ENCODE measurements at regions not wholly inside any gene's neighbourhood (a gene's known extent, or its start where the extent isn't known, plus 50 kb on each side); places are given as distances from the start of the nearest gene placed in this dataset.

DNA sequence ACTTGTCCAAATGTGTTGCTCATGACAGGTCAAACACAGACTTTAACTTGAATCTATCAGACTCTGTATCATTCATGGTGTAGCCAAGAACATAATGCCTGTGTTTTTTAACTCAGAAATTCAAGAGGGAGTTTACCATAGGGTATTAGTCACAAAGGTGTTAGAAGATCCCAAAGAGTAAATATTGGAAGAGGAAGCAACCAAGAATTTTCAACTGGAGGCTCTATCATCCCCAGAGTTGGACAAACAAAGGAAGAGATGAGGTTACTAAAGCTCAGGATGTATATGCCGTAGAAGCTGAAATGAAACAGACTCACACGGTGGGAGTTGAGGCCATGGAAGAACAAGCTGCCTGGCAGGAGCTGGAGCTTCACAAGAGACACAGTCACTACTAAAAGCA lies 116.2 kb upstream of the COL8A1 start:
- Histone ChIP-seq H3K4me1 (ENCODE audit: control insufficient read depth, insufficient read depth, low read length) (no peaks in the 10 kb centered on the region), H3K9me3 (ENCODE audit: control insufficient read depth, insufficient read depth, low read length) (no peaks in the 10 kb centered on the region), H3K27me3 (ENCODE audit: control insufficient read depth, insufficient read depth, low read length) (no peaks in the 10 kb centered on the region), H3K36me3 (ENCODE audit: control insufficient read depth, insufficient read depth, low read length) (no peaks in the 10 kb centered on the region), H3K4me3 (ENCODE audit: low read length) (no peak overlapping the region), H3K27ac (ENCODE audit: low read length) (no peak overlapping the region)
- DNase-seq (ENCODE audit: low read depth, low spot score), result no peak
- WGBS (ENCODE audit: insufficient coverage, insufficient read length), result no CpG with 5 or more reads among the region's 2 CpGs

DNA sequence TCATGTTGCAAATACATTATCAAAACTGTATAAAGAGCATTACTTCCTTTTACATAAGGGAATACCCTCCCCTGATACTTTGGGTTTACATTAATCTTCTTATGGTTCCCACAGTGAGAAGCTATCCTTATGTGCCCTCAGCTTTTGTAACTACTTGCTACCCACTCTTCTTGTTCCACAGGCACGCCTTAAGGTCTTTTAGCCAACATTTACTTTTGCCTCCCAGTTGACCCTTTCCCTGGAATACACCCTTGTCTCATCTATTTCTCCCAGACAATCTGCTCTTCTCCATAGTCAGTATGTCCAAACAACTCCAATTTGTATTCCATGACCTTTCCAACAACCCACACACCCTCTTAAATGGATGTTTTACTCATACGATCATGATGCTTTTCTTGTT lies 116.8 kb upstream of the COL8A1 start:
- Histone ChIP-seq H3K36me3 (ENCODE audit: control insufficient read depth, insufficient read depth, low read length) (no peaks in the 10 kb centered on the region), H3K27me3 (ENCODE audit: control insufficient read depth, insufficient read depth, low read length) (no peaks in the 10 kb centered on the region), H3K4me3 (ENCODE audit: low read length) (no peak overlapping the region), H3K27ac (ENCODE audit: low read length) (no peak overlapping the region), H3K4me1 (ENCODE audit: control insufficient read depth, insufficient read depth, low read length) (no peaks in the 10 kb centered on the region), H3K9me3 (ENCODE audit: control insufficient read depth, insufficient read depth, low read length) (no peaks in the 10 kb centered on the region)
- no peak for DNase-seq (ENCODE audit: low read depth, low spot score)
- no CpG with 5 or more reads among the region's 2 CpGs for WGBS (ENCODE audit: insufficient coverage, insufficient read length)

DNA sequence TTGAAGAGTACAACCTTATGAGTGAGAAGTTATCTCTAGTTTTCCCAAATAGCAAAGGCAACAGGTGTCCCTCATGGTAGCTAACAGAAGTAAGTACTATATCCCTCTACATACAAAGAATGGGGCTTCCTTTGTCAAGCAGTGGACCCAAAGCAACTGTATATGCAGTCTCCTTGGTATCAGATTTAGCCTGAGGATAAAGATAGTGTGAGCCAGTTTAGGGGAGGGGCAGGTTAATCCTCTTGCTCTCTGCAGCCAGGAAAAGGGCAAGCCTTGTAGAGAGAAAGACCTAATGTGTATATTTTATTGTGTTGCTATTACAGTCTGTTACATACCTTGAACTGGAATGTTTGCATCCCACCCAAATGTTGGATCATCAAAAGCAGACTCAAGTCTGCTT lies 117.9 kb upstream of the COL8A1 start:
- Histone ChIP-seq H3K9me3 (ENCODE audit: control insufficient read depth, insufficient read depth, low read length) (no peaks in the 10 kb centered on the region), H3K4me3 (ENCODE audit: low read length) (no peak overlapping the region), H3K4me1 (ENCODE audit: control insufficient read depth, insufficient read depth, low read length) (no peaks in the 10 kb centered on the region), H3K36me3 (ENCODE audit: control insufficient read depth, insufficient read depth, low read length) (no peaks in the 10 kb centered on the region), H3K27ac (ENCODE audit: low read length) (no peak overlapping the region), H3K27me3 (ENCODE audit: control insufficient read depth, insufficient read depth, low read length) (no peaks in the 10 kb centered on the region; the same call in 1 of the 2 replicates)
- no peak for DNase-seq (ENCODE audit: low read depth, low spot score)

DNA sequence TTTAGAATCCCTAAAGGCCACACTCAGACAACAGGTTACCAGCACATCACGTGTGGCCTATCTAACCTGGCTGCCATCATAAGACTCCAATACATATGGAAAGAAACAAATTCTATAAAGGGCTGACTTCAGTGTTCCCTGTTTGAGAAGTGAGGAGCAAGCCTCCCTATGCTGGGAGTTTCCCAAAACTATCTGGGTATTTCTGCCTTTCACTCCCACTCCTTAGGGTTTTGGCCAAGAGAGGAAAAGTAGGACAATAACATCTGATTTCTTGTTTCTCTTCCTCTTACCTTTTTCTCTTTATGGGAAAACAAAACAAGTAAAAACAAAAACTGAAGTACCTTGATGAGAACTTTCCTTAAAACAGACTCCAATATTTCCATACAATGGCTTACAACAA lies 121.5 kb upstream of the COL8A1 start:
- no peaks in the 10 kb centered on the region for H3K36me3 ChIP-seq (ENCODE audit: control insufficient read depth, insufficient read depth, low read length)
- no CpG with 5 or more reads among the region's 1 CpG for WGBS (ENCODE audit: insufficient coverage, insufficient read length)
- no peak overlapping the region for H3K27ac ChIP-seq (ENCODE audit: low read length)
- H3K4me3 ChIP-seq (ENCODE audit: low read length), result no peak overlapping the region
- no peak for DNase-seq (ENCODE audit: low read depth, low spot score)
- no peaks in the 10 kb centered on the region for H3K4me1 ChIP-seq (ENCODE audit: control insufficient read depth, insufficient read depth, low read length)
- H3K9me3 ChIP-seq (ENCODE audit: control insufficient read depth, insufficient read depth, low read length), result no peaks in the 10 kb centered on the region
- no peaks in the 10 kb centered on the region; the same call in 1 of the 2 replicates for H3K27me3 ChIP-seq (ENCODE audit: control insufficient read depth, insufficient read depth, low read length)

DNA sequence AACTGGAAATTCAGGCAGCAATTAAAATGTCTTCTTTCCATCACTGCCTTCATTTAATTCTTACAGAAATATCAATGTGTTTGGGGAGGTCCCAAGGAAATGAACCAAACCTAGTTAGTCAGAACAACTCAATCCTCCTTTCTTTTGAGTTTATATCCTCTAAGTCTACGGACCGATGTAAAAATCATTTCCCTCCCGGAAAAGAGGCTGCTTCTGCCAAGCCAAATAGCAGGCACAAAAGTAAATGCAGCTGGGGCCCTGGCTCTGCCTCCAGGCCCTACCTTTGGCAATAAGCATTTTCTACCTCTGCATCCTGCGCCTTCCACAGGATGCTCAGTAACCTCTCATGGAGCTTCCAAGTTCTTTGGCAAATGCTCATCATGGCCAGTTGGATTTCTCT lies 122.5 kb upstream of the COL8A1 start:
- no peak for DNase-seq (ENCODE audit: low read depth, low spot score)
- no CpG with 5 or more reads among the region's 4 CpGs for WGBS (ENCODE audit: insufficient coverage, insufficient read length)
- Histone ChIP-seq H3K9me3 (ENCODE audit: control insufficient read depth, insufficient read depth, low read length) (no peaks in the 10 kb centered on the region), H3K4me1 (ENCODE audit: control insufficient read depth, insufficient read depth, low read length) (no peaks in the 10 kb centered on the region), H3K4me3 (ENCODE audit: low read length) (no peak overlapping the region), H3K36me3 (ENCODE audit: control insufficient read depth, insufficient read depth, low read length) (no peaks in the 10 kb centered on the region), H3K27me3 (ENCODE audit: control insufficient read depth, insufficient read depth, low read length) (no peaks in the 10 kb centered on the region; the same call in 1 of the 2 replicates), H3K27ac (ENCODE audit: low read length) (no peak overlapping the region)

DNA sequence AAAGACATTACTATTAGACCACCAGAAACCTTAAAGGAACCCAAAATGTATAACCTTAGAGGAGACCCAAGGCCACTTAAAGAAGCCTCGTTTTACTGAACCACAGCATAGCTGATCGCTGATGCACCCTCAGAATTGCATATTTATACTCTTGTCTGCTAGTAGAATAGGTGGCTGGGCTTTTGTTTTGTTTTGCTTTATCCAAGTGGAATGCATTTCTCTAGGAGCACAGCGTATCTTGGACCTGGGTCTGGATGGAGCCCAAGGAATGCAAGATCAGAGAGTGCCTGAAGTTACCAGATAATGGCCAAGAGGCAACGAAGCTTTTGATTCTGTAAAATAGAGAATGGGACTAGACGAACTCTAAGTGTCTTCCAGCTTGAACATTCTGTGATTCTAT lies 129.2 kb upstream of the COL8A1 start:
- H3K27me3 ChIP-seq (ENCODE audit: control insufficient read depth, insufficient read depth, low read length), result no peaks in the 10 kb centered on the region
- H3K27ac ChIP-seq (ENCODE audit: low read length), result no peak overlapping the region
- H3K4me3 ChIP-seq (ENCODE audit: low read length), result no peak overlapping the region
- no peaks in the 10 kb centered on the region for H3K36me3 ChIP-seq (ENCODE audit: control insufficient read depth, insufficient read depth, low read length)
- WGBS (ENCODE audit: insufficient coverage, insufficient read length), result no CpG with 5 or more reads among the region's 5 CpGs
- DNase-seq (ENCODE audit: low read depth, low spot score), result no peak
- no peaks in the 10 kb centered on the region for H3K9me3 ChIP-seq (ENCODE audit: control insufficient read depth, insufficient read depth, low read length)
- no peaks in the 10 kb centered on the region for H3K4me1 ChIP-seq (ENCODE audit: control insufficient read depth, insufficient read depth, low read length)

DNA sequence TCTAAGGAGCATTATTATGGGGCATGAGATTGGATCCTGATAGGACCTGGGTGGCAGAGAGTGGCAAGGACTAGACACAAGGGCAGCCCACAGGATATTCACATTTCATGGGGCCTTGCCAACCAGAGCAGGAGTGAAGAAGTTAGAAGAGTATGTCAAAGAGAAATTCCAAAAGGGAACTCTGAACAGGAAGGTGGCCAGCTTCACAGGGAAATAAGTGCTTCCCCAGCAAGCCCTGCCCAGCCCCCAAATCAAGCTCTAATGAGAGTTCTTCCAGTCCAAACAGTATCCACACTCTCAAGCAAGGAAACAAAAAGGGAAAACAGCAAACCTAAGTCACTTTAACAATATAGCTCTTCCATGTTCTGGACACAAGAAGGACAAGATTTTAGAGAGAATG lies 130.2 kb upstream of the COL8A1 start:
- Histone ChIP-seq H3K9me3 (ENCODE audit: control insufficient read depth, insufficient read depth, low read length) (no peaks in the 10 kb centered on the region), H3K36me3 (ENCODE audit: control insufficient read depth, insufficient read depth, low read length) (no peaks in the 10 kb centered on the region), H3K27ac (ENCODE audit: low read length) (no peak overlapping the region), H3K27me3 (ENCODE audit: control insufficient read depth, insufficient read depth, low read length) (no peaks in the 10 kb centered on the region), H3K4me3 (ENCODE audit: low read length) (no peak overlapping the region), H3K4me1 (ENCODE audit: control insufficient read depth, insufficient read depth, low read length) (no peaks in the 10 kb centered on the region)
- DNase-seq (ENCODE audit: low read depth, low spot score), result no peak

DNA sequence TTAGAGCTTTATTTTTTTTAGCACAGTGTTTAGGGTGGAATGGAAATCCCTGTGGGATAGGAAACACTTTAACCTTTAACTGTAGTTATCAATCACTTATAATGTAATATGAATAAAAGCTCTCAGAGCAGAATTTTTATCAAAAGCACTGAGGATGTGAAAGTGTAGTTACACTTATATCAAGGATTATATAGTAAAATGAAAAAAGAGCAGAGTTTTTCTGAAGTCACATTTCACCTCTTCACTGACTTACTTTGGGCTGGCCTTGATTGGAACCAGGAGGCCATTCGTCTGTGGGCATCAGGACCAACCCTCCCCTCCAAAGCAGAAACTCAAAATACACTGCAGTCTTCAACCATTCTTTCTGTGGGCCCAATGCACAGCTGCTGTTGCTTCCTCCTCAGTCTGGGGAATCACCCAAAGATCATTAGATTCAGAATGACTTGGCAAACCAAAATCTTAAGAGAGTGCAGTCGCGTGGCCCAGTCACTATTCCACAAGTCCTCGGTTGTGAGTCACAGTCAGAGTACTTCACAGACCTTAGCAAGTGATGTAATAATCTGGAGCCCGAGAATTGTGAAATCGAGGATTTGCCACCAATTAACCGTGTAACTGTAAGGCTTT lies 132.6 kb upstream of the COL8A1 start:
- Histone ChIP-seq H3K27me3 (ENCODE audit: control insufficient read depth, insufficient read depth, low read length) (no peaks in the 10 kb centered on the region), H3K36me3 (ENCODE audit: control insufficient read depth, insufficient read depth, low read length) (no peaks in the 10 kb centered on the region), H3K27ac (ENCODE audit: low read length) (no peak overlapping the region), H3K4me1 (ENCODE audit: control insufficient read depth, insufficient read depth, low read length) (no peaks in the 10 kb centered on the region), H3K4me3 (ENCODE audit: low read length) (no peak overlapping the region), H3K9me3 (ENCODE audit: control insufficient read depth, insufficient read depth, low read length) (no peaks in the 10 kb centered on the region)
- WGBS (ENCODE audit: insufficient coverage, insufficient read length), result no CpG with 5 or more reads among the region's 7 CpGs
- no peak for DNase-seq (ENCODE audit: low read depth, low spot score)

DNA sequence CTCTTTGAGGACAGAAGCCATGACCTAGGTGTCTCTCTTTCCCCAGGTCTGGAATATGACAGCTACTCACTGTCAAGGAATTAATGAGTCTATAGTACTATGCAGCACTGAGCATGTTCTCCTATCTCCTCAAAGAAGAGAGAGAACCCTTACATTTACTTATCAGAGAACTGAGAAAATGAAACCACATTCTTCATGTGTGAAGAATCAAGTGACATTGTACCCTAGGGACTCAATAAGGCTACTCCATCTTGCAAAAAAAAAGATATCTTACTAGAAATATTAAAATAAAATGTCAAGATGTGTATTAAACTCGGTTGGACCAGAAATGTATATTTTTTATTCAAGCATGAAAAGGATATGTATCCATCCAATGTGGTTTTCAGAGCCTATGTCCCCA lies 133.2 kb upstream of the COL8A1 start:
- no peaks in the 10 kb centered on the region for H3K9me3 ChIP-seq (ENCODE audit: control insufficient read depth, insufficient read depth, low read length)
- WGBS (ENCODE audit: insufficient coverage, insufficient read length), result no CpG with 5 or more reads among the region's 1 CpG
- DNase-seq (ENCODE audit: low read depth, low spot score), result no peak
- no peaks in the 10 kb centered on the region for H3K36me3 ChIP-seq (ENCODE audit: control insufficient read depth, insufficient read depth, low read length)
- no peaks in the 10 kb centered on the region for H3K4me1 ChIP-seq (ENCODE audit: control insufficient read depth, insufficient read depth, low read length)
- no peak overlapping the region for H3K27ac ChIP-seq (ENCODE audit: low read length)
- H3K4me3 ChIP-seq (ENCODE audit: low read length), result no peak overlapping the region
- H3K27me3 ChIP-seq (ENCODE audit: control insufficient read depth, insufficient read depth, low read length), result no peaks in the 10 kb centered on the region

DNA sequence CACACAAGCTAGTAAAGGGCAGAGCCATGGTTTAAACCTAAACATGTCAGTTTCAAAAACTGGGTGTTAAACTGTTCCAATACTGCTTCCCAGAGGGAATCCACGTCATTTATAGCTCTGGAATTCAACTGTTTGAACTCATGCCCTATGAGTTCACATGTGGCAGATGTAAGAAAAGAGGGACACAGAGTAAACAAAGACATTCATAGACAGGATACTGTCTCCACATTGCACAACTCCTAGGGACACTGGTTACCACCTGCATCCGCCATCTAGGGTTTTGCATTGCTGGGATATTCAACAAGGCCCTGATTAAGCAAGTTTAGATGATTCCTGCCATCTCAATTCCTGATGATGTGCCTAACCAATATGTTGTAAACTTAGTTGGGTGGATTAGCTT lies 134.1 kb upstream of the COL8A1 start:
- no peak for DNase-seq (ENCODE audit: low read depth, low spot score)
- no peaks in the 10 kb centered on the region for H3K27me3 ChIP-seq (ENCODE audit: control insufficient read depth, insufficient read depth, low read length)
- WGBS (ENCODE audit: insufficient coverage, insufficient read length), result no CpG with 5 or more reads among the region's 2 CpGs
- H3K27ac ChIP-seq (ENCODE audit: low read length), result no peak overlapping the region
- no peaks in the 10 kb centered on the region for H3K4me1 ChIP-seq (ENCODE audit: control insufficient read depth, insufficient read depth, low read length)
- H3K36me3 ChIP-seq (ENCODE audit: control insufficient read depth, insufficient read depth, low read length), result no peaks in the 10 kb centered on the region
- H3K4me3 ChIP-seq (ENCODE audit: low read length), result no peak overlapping the region
- no peaks in the 10 kb centered on the region for H3K9me3 ChIP-seq (ENCODE audit: control insufficient read depth, insufficient read depth, low read length)

DNA sequence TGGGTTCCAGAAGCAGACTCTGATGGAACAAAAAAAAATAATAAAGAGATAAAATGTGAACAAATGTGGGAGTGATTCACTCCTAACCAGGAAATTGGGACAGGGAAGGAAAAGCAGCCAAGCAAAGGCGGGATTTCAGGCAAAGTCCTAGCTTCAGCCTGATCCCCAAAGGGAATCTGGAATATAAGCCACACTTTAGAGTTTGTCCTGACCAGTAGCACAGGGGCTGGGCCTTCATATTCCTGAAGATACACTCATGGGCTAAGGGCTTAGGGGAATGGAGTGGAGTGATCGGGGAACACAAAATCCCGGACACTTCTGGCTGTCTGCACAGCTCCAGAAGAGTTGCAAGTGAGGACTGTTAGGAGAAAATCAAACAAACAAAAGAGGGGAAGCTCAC lies 135.0 kb upstream of the COL8A1 start:
- no peaks in the 10 kb centered on the region for H3K27me3 ChIP-seq (ENCODE audit: control insufficient read depth, insufficient read depth, low read length)
- no peak overlapping the region for H3K27ac ChIP-seq (ENCODE audit: low read length)
- WGBS (ENCODE audit: insufficient coverage, insufficient read length), result no CpG with 5 or more reads among the region's 3 CpGs
- no peaks in the 10 kb centered on the region for H3K9me3 ChIP-seq (ENCODE audit: control insufficient read depth, insufficient read depth, low read length)
- no peaks in the 10 kb centered on the region for H3K36me3 ChIP-seq (ENCODE audit: control insufficient read depth, insufficient read depth, low read length)
- H3K4me3 ChIP-seq (ENCODE audit: low read length), result no peak overlapping the region
- no peaks in the 10 kb centered on the region for H3K4me1 ChIP-seq (ENCODE audit: control insufficient read depth, insufficient read depth, low read length)
- DNase-seq (ENCODE audit: low read depth, low spot score), result no peak
